ENCODE measurements at regions not wholly inside any gene's neighbourhood (a gene's known extent, or its start where the extent isn't known, plus 50 kb on each side); places are given as distances from the start of the nearest gene placed in this dataset.

DNA sequence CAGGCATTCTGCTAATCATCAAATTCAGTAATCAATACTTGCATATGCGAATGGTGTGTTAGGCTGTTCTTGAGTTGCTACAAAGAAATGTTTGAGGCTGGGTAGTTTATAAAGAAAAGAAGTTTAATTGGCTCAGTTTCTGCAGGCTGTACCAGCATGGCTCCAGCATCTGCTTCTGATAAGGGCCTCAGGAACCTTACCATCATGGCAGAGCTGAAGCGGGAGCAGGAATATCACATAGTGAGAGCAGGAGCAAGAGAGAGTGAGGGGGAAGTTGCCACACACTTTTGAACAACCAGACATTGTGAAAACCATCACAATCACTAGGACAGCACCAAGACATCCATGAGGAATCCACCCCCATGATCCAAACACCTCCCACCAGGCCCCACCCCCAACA lies 344.7 kb upstream of the FAM241A start:
- H3K9ac ChIP-seq (ENCODE audit: extremely low read depth, low read length, poor library complexity, severe bottlenecking) = no peak overlapping the region
- no peak overlapping the region for H3K27ac Mint-ChIP-seq
- H3K4me3 ChIP-seq (ENCODE audit: low read length) = no peak overlapping the region
- no peak overlapping the region for H3K27ac ChIP-seq (ENCODE audit: low read depth, low read length)
- 93 to 100% methylated on average over 1 to 2 of the region's 2 CpGs for WGBS, 2 experiments (ENCODE audit: insufficient coverage in 1 of 2, insufficient read length in 1 of 2)
- TF ChIP-seq, protein P1, sequence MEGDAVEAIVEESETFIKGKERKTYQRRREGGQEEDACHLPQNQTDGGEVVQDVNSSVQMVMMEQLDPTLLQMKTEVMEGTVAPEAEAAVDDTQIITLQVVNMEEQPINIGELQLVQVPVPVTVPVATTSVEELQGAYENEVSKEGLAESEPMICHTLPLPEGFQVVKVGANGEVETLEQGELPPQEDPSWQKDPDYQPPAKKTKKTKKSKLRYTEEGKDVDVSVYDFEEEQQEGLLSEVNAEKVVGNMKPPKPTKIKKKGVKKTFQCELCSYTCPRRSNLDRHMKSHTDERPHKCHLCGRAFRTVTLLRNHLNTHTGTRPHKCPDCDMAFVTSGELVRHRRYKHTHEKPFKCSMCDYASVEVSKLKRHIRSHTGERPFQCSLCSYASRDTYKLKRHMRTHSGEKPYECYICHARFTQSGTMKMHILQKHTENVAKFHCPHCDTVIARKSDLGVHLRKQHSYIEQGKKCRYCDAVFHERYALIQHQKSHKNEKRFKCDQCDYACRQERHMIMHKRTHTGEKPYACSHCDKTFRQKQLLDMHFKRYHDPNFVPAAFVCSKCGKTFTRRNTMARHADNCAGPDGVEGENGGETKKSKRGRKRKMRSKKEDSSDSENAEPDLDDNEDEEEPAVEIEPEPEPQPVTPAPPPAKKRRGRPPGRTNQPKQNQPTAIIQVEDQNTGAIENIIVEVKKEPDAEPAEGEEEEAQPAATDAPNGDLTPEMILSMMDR (conservative IDR thresholded peaks at IDR 0.05) = no peak
- H3K27me3 ChIP-seq (ENCODE audit: control insufficient read depth, insufficient read depth, low read length, poor library complexity, severe bottlenecking) = no peaks in the 10 kb centered on the region
- H3K9me3 Mint-ChIP-seq = no peaks in the 10 kb centered on the region
- H3K36me3 Mint-ChIP-seq (ENCODE audit: low read depth) = no peaks in the 10 kb centered on the region
- DNase-seq = no peak
- no peak overlapping the region for H3K4me3 Mint-ChIP-seq
- H3K4me1 Mint-ChIP-seq = peaks cover 21% of the 10 kb centered on the region
- H3K27me3 Mint-ChIP-seq (ENCODE audit: insufficient read depth) = no peaks in the 10 kb centered on the region
- no peaks in the 10 kb centered on the region for H3K9me3 ChIP-seq (ENCODE audit: control insufficient read depth, low read length)
- no peaks in the 10 kb centered on the region for H3K36me3 ChIP-seq (ENCODE audit: control insufficient read depth, insufficient read depth, low read length)
- H3K4me1 ChIP-seq (ENCODE audit: control insufficient read depth, insufficient read depth, low read length) = peaks cover 3% of the 10 kb centered on the region

DNA sequence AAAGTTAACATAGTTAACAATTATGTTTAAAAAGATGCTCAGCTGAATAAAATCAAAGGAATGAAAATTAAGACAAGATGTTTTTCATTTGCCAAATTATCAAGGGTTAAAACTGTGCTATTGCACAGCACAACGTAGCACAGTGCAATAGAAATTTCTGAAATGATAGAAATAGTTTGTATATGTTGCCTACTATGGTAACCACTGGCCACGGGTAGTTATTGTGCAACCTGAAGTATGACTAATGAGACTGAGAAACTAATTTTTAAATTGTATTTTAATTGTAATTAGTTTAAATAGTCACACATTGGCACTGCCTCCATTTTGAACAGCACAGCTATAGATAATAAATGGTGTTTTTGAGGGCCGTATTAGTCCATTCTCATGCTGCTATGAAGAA lies 343.1 kb upstream of the FAM241A start:
- H3K27me3 ChIP-seq (ENCODE audit: control insufficient read depth, insufficient read depth, low read length, poor library complexity, severe bottlenecking) = no peaks in the 10 kb centered on the region
- peaks cover 9% of the 10 kb centered on the region for H3K4me1 Mint-ChIP-seq
- H3K36me3 Mint-ChIP-seq (ENCODE audit: low read depth) = no peaks in the 10 kb centered on the region
- TF ChIP-seq, protein P1 (conservative IDR thresholded peaks at IDR 0.05) = no peak
- no peak overlapping the region for H3K9ac ChIP-seq (ENCODE audit: extremely low read depth, low read length, poor library complexity, severe bottlenecking)
- peaks cover under 1% of the 10 kb centered on the region for H3K4me1 ChIP-seq (ENCODE audit: control insufficient read depth, insufficient read depth, low read length)
- H3K4me3 ChIP-seq (ENCODE audit: low read length) = no peak overlapping the region
- peaks cover 2% of the 10 kb centered on the region for H3K27me3 Mint-ChIP-seq (ENCODE audit: insufficient read depth)
- DNase-seq = no peak
- no peak overlapping the region for H3K4me3 Mint-ChIP-seq
- no peaks in the 10 kb centered on the region for H3K36me3 ChIP-seq (ENCODE audit: control insufficient read depth, insufficient read depth, low read length)
- no peak overlapping the region for H3K27ac ChIP-seq (ENCODE audit: low read depth, low read length)
- H3K9me3 Mint-ChIP-seq = no peaks in the 10 kb centered on the region
- H3K9me3 ChIP-seq (ENCODE audit: control insufficient read depth, low read length) = no peaks in the 10 kb centered on the region
- H3K27ac Mint-ChIP-seq = no peak overlapping the region
- WGBS, 2 experiments (ENCODE audit: insufficient coverage in 1 of 2, insufficient read length in 1 of 2) = 91 to 100% methylated on average over 1 to 3 of the region's 3 CpGs

DNA sequence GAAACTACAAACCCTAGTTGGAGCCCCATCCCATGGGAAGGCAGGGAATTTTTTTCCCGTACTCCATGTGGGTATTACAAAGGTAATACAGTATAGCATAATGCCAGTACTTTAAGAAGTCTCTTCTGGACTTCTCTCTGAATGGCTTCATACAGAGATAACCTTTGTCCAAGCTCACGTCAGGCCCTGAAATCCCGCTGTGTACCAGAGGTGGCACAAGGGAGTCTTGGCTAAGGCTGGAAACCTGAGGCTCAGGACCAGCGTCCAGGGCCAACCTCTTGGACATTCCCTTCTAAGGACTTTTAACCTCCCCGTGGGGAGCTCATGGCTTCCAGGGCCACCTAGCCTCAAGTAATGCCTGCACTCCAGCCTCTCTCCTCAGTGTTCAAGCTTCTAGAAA lies 338.9 kb upstream of the FAM241A start:
- TF ChIP-seq, protein P1 (conservative IDR thresholded peaks at IDR 0.05) = peak; percentile 75
- Mint-ChIP-seq H3K27ac (no peak overlapping the region), H3K4me1 (peaks cover 10% of the 10 kb centered on the region), H3K36me3 (ENCODE audit: low read depth) (no peaks in the 10 kb centered on the region), H3K4me3 (no peak overlapping the region), H3K9me3 (peaks cover 2% of the 10 kb centered on the region), H3K27me3 (ENCODE audit: insufficient read depth) (peaks cover 7% of the 10 kb centered on the region)
- no peak overlapping the region for H3K27ac ChIP-seq (ENCODE audit: low read depth, low read length)
- no peaks in the 10 kb centered on the region for H3K4me1 ChIP-seq (ENCODE audit: control insufficient read depth, insufficient read depth, low read length)
- no peaks in the 10 kb centered on the region for H3K36me3 ChIP-seq (ENCODE audit: control insufficient read depth, insufficient read depth, low read length)
- no peaks in the 10 kb centered on the region for H3K9me3 ChIP-seq (ENCODE audit: control insufficient read depth, low read length)
- H3K9ac ChIP-seq (ENCODE audit: extremely low read depth, low read length, poor library complexity, severe bottlenecking) = no peak overlapping the region
- DNase-seq = peak; percentile 83
- 74 to 80% methylated on average over 2 to 5 of the region's 5 CpGs for WGBS, 2 experiments (ENCODE audit: insufficient coverage in 1 of 2, insufficient read length in 1 of 2)
- H3K27me3 ChIP-seq (ENCODE audit: control insufficient read depth, insufficient read depth, low read length, poor library complexity, severe bottlenecking) = no peaks in the 10 kb centered on the region
- no peak overlapping the region for H3K4me3 ChIP-seq (ENCODE audit: low read length)
